K562 (cell line): ENCODE measurements at regions not wholly inside any gene's neighbourhood (a gene's known extent, or its start where the extent isn't known, plus 50 kb on each side); places are given as distances from the start of the nearest gene placed in this dataset.

Source experiments
- KAT2B ChIP-seq: IDR thresholded peaks from one replicate; pipeline ENCODE4 v1.6.1; 2012; ENCODE audit warnings: low read depth, mild to moderate bottlenecking, control low read depth, inconsistent platforms, low read length, moderate library complexity
- NCOA2 ChIP-seq, 2 experiments: fragments of 450-650 bp; IDR thresholded peaks; 2 replicates each; pipeline ENCODE4 v1.6.1; 2018; ENCODE audit warnings: mild to moderate bottlenecking in 2 of 2, moderate library complexity in 1 of 2; ENCODE audit not compliant: partially characterized antibody in 2 of 2
- NRF1 ChIP-seq, 2 experiments: fragments of 450-650 bp; IDR thresholded peaks in 1 of 2; conservative IDR thresholded peaks in 1 of 2; 2 replicates each; pipeline ENCODE4 v1.6.1; 2014; ENCODE audit warnings: mild to moderate bottlenecking in 2 of 2
- TF ChIP-seq, protein P1 (sequence below): sonication (generic); formaldehyde crosslinking; IDR thresholded peaks from 2 replicates; pipeline ENCODE4 v1.8.1; 2023; ENCODE audit warnings: mild to moderate bottlenecking, missing genetic modification reagents
- TF ChIP-seq, protein P2 (sequence below): fragments of 250-450 bp; sonication (Bioruptor Pico); IDR thresholded peaks from 2 replicates; pipeline ENCODE4 v1.5.0; 2021; ENCODE audit warnings: mild to moderate bottlenecking, moderate library complexity
- TF ChIP-seq, protein P3 (sequence below), 2 experiments: IDR thresholded peaks; 2 replicates each; pipeline ENCODE4 v1.6.1; 2012; ENCODE audit warnings: improper control_type of control experiment in 2 of 2, low read depth in 2 of 2, low read length in 2 of 2, borderline replicate concordance in 1 of 2

DNA sequence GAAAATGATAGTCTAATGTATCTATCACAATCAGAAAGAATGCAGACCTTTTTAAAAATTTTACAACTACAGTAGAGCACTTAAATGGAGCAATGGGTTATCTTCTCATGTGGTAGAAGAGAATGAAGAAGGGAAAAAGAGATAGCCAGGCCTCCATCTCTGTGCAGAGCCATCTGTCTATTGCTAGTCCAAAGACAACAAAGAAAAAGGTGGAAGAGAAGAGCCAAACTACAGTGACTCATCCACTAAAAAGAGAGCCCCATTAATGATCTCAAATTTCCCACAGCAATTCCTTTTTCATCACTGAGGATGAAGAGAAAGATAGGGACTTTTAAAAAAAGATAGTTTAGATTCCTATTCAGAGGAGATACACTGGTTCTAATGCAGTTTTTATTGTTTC is 232.9 kb downstream of the ATXN7L3B start (continued):
- TF ChIP-seq NCOA2 (IDR thresholded peaks at IDR 0.05; ENCODE audit: partially characterized antibody in 2 of 2) (no peak), NRF1 (conservative IDR thresholded peaks at IDR 0.05 in 1 of 2, IDR thresholded peaks at IDR 0.05 in 1 of 2) (no peak), KAT2B (no peak)
- TF ChIP-seq, protein P1, sequence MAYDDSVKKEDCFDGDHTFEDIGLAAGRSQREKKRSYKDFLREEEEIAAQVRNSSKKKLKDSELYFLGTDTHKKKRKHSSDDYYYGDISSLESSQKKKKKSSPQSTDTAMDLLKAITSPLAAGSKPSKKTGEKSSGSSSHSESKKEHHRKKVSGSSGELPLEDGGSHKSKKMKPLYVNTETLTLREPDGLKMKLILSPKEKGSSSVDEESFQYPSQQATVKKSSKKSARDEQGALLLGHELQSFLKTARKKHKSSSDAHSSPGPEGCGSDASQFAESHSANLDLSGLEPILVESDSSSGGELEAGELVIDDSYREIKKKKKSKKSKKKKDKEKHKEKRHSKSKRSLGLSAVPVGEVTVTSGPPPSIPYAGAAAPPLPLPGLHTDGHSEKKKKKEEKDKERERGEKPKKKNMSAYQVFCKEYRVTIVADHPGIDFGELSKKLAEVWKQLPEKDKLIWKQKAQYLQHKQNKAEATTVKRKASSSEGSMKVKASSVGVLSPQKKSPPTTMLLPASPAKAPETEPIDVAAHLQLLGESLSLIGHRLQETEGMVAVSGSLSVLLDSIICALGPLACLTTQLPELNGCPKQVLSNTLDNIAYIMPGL, result no peak
- TF ChIP-seq, protein P2, sequence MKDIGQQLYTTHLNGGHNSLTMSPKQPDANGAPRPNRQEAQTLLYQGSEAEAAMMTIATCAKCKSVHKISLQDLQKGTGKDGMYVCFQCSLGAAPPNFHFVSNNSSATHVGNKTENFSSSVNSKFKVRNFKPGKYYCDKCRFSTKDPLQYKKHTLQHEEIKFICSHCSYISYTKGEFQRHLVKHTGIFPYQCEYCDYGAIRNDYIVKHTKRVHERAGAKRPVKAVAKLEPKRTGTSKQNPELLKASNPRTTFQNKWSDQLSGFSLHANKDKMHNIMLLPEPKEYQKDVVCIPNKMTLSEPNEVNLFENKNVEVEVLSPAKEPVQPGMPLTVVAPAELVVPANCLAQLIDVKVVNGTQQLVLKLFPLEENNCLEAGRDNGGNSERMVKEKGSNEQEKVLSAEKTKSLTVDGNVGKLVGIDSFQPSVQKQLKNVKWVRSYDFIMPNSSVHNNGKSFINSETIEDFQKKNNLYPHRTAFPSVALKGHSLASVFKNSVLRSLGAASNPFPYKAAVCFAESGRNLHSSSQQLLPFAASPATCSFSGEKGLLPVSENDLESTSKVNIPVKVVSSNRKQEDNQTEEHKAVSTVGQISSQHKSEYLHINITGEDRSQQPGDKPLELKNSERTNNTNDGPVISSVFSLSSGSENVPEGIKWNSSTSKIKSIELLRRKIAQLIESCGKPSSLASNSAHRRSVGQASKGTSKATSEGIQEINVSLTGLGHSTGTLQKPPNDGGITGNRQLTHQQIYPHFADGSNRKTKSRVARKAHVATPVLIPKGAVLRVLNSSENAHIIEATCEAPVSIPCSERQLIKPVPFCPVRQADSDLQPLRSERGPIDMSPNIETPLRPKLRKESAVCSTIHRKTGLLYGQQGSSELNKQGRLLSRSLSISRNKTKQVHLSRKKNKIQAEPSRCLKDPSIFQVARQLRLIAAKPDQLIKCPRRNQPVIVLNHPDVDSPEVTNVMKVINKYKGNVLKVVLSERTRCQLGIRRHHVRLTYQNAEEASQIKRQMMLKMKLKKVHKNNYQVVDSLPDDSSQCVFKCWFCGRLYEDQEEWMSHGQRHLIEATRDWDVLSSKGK (CRISPR knock-in tag), result no peak
- TF ChIP-seq, protein P3, sequence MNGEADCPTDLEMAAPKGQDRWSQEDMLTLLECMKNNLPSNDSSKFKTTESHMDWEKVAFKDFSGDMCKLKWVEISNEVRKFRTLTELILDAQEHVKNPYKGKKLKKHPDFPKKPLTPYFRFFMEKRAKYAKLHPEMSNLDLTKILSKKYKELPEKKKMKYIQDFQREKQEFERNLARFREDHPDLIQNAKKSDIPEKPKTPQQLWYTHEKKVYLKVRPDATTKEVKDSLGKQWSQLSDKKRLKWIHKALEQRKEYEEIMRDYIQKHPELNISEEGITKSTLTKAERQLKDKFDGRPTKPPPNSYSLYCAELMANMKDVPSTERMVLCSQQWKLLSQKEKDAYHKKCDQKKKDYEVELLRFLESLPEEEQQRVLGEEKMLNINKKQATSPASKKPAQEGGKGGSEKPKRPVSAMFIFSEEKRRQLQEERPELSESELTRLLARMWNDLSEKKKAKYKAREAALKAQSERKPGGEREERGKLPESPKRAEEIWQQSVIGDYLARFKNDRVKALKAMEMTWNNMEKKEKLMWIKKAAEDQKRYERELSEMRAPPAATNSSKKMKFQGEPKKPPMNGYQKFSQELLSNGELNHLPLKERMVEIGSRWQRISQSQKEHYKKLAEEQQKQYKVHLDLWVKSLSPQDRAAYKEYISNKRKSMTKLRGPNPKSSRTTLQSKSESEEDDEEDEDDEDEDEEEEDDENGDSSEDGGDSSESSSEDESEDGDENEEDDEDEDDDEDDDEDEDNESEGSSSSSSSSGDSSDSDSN (IDR thresholded peaks at IDR 0.05; ENCODE audit: borderline replicate concordance in 1 of 2, low read depth in 2 of 2, low read length in 2 of 2), result no peak
